GM12878 (cell line): ENCODE measurements at regions not wholly inside any gene's neighbourhood (a gene's known extent, or its start where the extent isn't known, plus 50 kb on each side); places are given as distances from the start of the nearest gene placed in this dataset.

Experiments
- ETV6 ChIP-seq, 2 experiments: fragments of 450-650 bp in 1 of 2; IDR thresholded peaks in 1 of 2; conservative IDR thresholded peaks in 1 of 2; 2 replicates each; pipeline ENCODE4 v1.6.1; 2014; ENCODE audit warnings: antibody characterized with exemption in 1 of 2, borderline replicate concordance in 1 of 2, low read depth in 1 of 2, mild to moderate bottlenecking in 1 of 2, moderate library complexity in 1 of 2
- EZH2 ChIP-seq: IDR thresholded peaks from 2 replicates; pipeline ENCODE4 v1.6.1; 2012; ENCODE audit warnings: low read depth, mild to moderate bottlenecking, control low read depth, inconsistent platforms, low read length, borderline replicate concordance; ENCODE audit not compliant: control insufficient read depth
- FOXK2 ChIP-seq: fragments of 450-650 bp; IDR thresholded peaks from 2 replicates; pipeline ENCODE4 v1.6.1; 2017; ENCODE audit warnings: mild to moderate bottlenecking, moderate library complexity
- IRF3 ChIP-seq: fragments of 450-650 bp; IDR thresholded peaks from 2 replicates; pipeline ENCODE4 v1.6.1; 2014; ENCODE audit warnings: mild to moderate bottlenecking
- MXI1 ChIP-seq: fragments of 150-350 bp; IDR thresholded peaks from 2 replicates; pipeline ENCODE4 v1.6.1; 2011; ENCODE audit warnings: low read depth, mild to moderate bottlenecking, inconsistent platforms, low read length, improper control_type of control experiment
- PML ChIP-seq: IDR thresholded peaks from 2 replicates; pipeline ENCODE4 v1.6.1; 2012; ENCODE audit warnings: low read length, inconsistent platforms
- REST ChIP-seq: IDR thresholded peaks from 2 replicates; pipeline ENCODE4 v1.6.1; 2012; ENCODE audit warnings: mild to moderate bottlenecking, low read depth, low read length
- SKIL ChIP-seq: fragments of 450-650 bp; IDR thresholded peaks from 2 replicates; pipeline ENCODE4 v1.6.1; 2017; ENCODE audit warnings: mild to moderate bottlenecking, low read depth, inconsistent platforms; ENCODE audit not compliant: poor library complexity, severe bottlenecking
- SMAD1 ChIP-seq: fragments of 450-650 bp; IDR thresholded peaks from 2 replicates; pipeline ENCODE4 v1.6.1; 2018; ENCODE audit warnings: mild to moderate bottlenecking, low read depth; ENCODE audit not compliant: partially characterized antibody
- ZBTB33 ChIP-seq: fragments of 450-650 bp; IDR thresholded peaks from 2 replicates; pipeline ENCODE4 v1.6.1; 2017; ENCODE audit warnings: mild to moderate bottlenecking
- ZNF687 ChIP-seq: fragments of 450-650 bp; IDR thresholded peaks from 2 replicates; pipeline ENCODE4 v1.6.1; 2017; ENCODE audit warnings: mild to moderate bottlenecking, moderate library complexity
- TF ChIP-seq, protein P1 (sequence below): IDR thresholded peaks from 2 replicates; pipeline ENCODE4 v1.6.1; 2012; ENCODE audit warnings: low read length, inconsistent platforms

DNA sequence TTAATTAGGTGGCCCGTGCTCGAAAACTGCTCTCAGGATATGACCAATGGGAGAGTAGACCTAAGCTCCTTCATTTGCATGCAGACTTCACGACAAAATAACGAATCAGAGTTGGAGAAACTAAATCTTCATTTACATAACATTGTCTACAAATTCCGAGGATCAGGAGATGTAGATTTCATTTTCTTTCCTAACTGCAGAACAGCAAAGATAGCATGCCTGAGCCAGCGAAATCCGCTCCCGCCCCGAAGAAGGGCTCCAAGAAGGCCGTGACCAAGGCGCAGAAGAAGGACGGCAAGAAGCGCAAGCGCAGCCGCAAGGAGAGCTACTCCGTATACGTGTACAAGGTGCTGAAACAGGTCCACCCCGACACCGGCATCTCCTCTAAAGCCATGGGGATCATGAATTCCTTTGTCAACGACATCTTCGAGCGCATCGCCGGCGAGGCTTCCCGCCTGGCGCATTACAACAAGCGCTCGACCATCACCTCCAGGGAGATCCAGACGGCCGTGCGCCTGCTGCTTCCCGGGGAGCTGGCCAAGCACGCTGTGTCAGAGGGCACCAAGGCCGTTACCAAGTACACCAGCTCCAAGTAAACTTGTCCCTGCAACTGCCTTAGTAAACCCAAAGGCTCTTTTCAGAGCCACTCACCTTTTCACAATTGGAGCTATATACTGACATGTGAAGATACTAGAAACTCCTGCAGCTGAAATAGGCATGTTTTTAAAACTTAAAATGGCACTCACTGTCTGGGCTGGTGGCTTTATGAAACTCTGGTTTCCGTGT, 96.5 kb downstream of the HFE start (continued):
- no peak for TF ChIP-seq REST
- no peak for TF ChIP-seq SMAD1
- no peak for TF ChIP-seq SKIL
- TF ChIP-seq ZNF687: peak; percentile 59
- TF ChIP-seq FOXK2: no peak
- TF ChIP-seq PML: no peak; the same call in 1 of the 2 replicates
- TF ChIP-seq ZBTB33: no peak
- no peak for TF ChIP-seq ETV6 (conservative IDR thresholded peaks at IDR 0.05 in 1 of 2, IDR thresholded peaks at IDR 0.05 in 1 of 2; ENCODE audit: borderline replicate concordance in 1 of 2, low read depth in 1 of 2)
- no peak for TF ChIP-seq IRF3
- no peak for TF ChIP-seq EZH2
- TF ChIP-seq, protein P1, sequence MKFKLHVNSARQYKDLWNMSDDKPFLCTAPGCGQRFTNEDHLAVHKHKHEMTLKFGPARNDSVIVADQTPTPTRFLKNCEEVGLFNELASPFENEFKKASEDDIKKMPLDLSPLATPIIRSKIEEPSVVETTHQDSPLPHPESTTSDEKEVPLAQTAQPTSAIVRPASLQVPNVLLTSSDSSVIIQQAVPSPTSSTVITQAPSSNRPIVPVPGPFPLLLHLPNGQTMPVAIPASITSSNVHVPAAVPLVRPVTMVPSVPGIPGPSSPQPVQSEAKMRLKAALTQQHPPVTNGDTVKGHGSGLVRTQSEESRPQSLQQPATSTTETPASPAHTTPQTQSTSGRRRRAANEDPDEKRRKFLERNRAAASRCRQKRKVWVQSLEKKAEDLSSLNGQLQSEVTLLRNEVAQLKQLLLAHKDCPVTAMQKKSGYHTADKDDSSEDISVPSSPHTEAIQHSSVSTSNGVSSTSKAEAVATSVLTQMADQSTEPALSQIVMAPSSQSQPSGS: no peak
- no peak for TF ChIP-seq MXI1
